NCI-H345 treated with DMSO at 0.1 percent for 48 hours (cell line): ENCODE measurements at regions not wholly inside any gene's neighbourhood (a gene's known extent, or its start where the extent isn't known, plus 50 kb on each side); places are given as distances from the start of the nearest gene placed in this dataset.
A peak's percentile ranks its signal among the peaks of the same experiment; 100 is the strongest.
"Not testable (repeated sequence)": the region's sequence is repeated elsewhere in the genome, so short reads cannot be mapped to it uniquely, and the experiment has no call there.

Source experiments
- DNase-seq: peaks from one replicate; lab custom pipeline; 2025; ENCODE audit not compliant: unreplicated experiment; lab: John Stamatoyannopoulos, UW

- no peak for DNase-seq
Measured at GRCh38 chr13:73536865-73537264, 478.1 kb downstream of the KLF5 start.

GRCh38 chr13:73535341-73535740 is 476.5 kb downstream of the KLF5 start:
- no peak for DNase-seq

GRCh38 chr13:73532987-73533510 is 474.2 kb downstream of the KLF5 start:
- no peak for DNase-seq

- DNase-seq, result no peak
Measured at GRCh38 chr13:73532582-73532981, 473.8 kb downstream of the KLF5 start.

GRCh38 chr13:73531014-73531413 is 472.2 kb downstream of the KLF5 start:
- DNase-seq, result no peak

- DNase-seq, result no peak
Measured at GRCh38 chr13:73522937-73523336, 464.1 kb downstream of the KLF5 start.

GRCh38 chr13:73521985-73522524 is 463.2 kb downstream of the KLF5 start:
- DNase-seq, result no peak

GRCh38 chr13:73521290-73521624 is 462.5 kb downstream of the KLF5 start:
- no peak for DNase-seq

GRCh38 chr13:73520566-73521289 is 461.9 kb downstream of the KLF5 start:
- DNase-seq, result no peak

- DNase-seq, result not testable (repeated sequence)
Measured at GRCh38 chr13:73520135-73520534, 461.3 kb downstream of the KLF5 start.

- peak; percentile 70 for DNase-seq
Measured at GRCh38 chr13:73519396-73520116, 460.8 kb downstream of the KLF5 start.

GRCh38 chr13:73517766-73518165 is 459.0 kb downstream of the KLF5 start:
- no peak for DNase-seq

GRCh38 chr13:73516731-73517130 is 457.9 kb downstream of the KLF5 start:
- no peak for DNase-seq

GRCh38 chr13:73514208-73514607 is 455.4 kb downstream of the KLF5 start:
- no peak for DNase-seq

GRCh38 chr13:73513751-73514150 is 454.9 kb downstream of the KLF5 start:
- no peak for DNase-seq

- DNase-seq, result no peak
Measured at GRCh38 chr13:73508841-73509240, 450.0 kb downstream of the KLF5 start.

GRCh38 chr13:73505376-73505890 is 446.6 kb downstream of the KLF5 start:
- DNase-seq, result no peak

GRCh38 chr13:73499695-73500094 is 440.9 kb downstream of the KLF5 start:
- DNase-seq, result no peak

GRCh38 chr13:73497430-73497829 is 438.6 kb downstream of the KLF5 start:
- DNase-seq, result no peak

GRCh38 chr13:73496711-73497110 is 437.9 kb downstream of the KLF5 start:
- no peak for DNase-seq

- DNase-seq, result no peak
Measured at GRCh38 chr13:73492811-73493210, 434.0 kb downstream of the KLF5 start.

- no peak for DNase-seq
Measured at GRCh38 chr13:73482556-73482955, 423.8 kb downstream of the KLF5 start.
